ENCODE measurements at regions not wholly inside any gene's neighbourhood (a gene's known extent, or its start where the extent isn't known, plus 50 kb on each side); places are given as distances from the start of the nearest gene placed in this dataset.

- no peak for TF ChIP-seq CTCF (IDR thresholded peaks at IDR 0.05)
- TF ChIP-seq POLR2A (IDR thresholded peaks at IDR 0.05), result no peak
Observed at GRCh38 chr2:153394686-153395085, 83.9 kb downstream of the RPRM start.
